HUDEP-2 (cell line): ENCODE measurements at regions not wholly inside any gene's neighbourhood (a gene's known extent, or its start where the extent isn't known, plus 50 kb on each side); places are given as distances from the start of the nearest gene placed in this dataset.

Source experiments
- DNase-seq, 76 experiments: peaks; one replicate each; lab custom pipeline; 2025; ENCODE audit not compliant: unreplicated experiment in 76 of 76; lab: John Stamatoyannopoulos, UW

DNA sequence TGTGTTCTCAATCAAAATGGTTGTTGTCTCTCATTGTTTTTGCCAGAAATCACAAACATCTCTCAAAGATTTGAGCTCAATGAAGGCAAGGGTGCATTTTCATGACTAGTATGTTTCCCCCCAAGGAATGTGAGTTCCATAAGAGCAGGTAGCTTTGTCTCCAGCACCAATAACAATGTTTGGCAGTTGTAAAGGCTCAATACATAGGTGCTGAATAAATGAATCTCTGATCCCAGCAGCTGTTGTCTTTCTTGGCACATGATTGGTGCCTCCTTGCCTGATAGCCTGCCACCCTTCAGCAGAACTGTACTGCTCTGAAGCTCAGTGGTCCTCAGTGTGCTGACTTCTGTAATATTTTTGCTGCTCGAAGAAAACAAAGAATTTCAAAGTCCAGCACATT is 103.1 kb upstream of the CDH11 start:
- no peak for DNase-seq

GRCh38 chr16:65224471-65224870 is 102.6 kb upstream of the CDH11 start:
- DNase-seq: no peak

- DNase-seq: no peak
Measured at GRCh38 chr16:65223335-65223734, 101.5 kb upstream of the CDH11 start.

- DNase-seq: no peak
Measured at GRCh38 chr16:65222536-65222935, 100.7 kb upstream of the CDH11 start.

- no peak for DNase-seq
Measured at GRCh38 chr16:65222049-65222448, 100.2 kb upstream of the CDH11 start.

DNA sequence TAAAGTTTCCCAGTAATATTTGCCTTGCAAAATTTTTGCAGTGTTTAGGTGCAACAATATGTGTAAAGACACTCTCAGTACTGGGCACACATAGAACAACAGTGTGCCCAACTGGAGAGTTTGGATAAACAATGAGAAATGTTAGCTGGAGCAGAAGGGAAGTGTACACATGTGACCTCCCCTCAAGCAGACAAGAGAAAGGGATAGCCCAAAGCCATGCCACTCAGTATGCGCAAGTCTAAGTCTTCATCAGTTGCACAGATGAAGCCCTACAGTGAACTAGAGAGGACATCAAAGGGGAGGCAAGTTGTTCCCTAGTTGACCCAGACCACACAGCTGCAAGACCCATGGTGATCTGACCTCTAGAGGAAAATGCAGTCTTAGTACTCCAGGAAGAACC is 97.9 kb upstream of the CDH11 start:
- DNase-seq: no peak

DNA sequence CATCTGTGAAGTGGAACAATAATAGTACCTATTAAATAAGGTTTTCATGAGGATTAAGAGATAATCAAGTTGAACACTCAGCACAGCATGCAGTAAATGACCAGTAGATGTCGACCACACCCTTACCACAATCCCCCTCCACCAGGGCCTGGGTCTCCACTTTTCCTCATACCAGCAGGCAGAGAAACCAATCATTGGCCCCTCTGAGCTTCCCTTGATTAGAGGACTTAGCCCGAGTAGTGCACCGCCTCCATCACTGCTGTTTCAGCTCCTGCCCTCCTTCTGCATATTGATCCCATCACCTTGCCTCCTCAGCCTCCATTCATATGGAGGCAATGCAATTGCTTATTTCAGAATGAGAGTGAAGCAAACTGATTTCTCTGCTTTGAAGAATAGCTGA is 96.5 kb upstream of the CDH11 start:
- no peak for DNase-seq

GRCh38 chr16:65213866-65214595 is 92.2 kb upstream of the CDH11 start:
- no peak for DNase-seq

DNA sequence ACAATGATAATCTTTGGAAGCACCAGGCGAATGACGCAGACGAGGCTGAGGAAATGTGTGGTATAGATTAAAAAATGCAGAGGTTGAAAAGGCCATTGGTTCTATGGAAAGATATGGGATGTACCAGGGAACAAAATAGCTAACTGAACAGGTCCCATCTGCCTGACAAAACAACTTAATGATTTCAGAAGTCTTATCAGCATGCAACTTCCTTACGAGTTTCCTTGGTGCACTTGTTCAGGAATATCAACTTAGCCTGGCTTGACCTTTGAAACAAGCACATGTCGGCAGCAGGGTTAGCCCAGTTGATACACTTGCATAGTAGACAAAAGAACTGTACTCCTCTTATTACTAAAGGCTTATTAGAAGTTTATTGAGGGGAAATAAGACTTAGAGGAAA is 90.9 kb upstream of the CDH11 start:
- DNase-seq: no peak

GRCh38 chr16:65212240-65212639 is 90.4 kb upstream of the CDH11 start:
- no peak for DNase-seq

DNA sequence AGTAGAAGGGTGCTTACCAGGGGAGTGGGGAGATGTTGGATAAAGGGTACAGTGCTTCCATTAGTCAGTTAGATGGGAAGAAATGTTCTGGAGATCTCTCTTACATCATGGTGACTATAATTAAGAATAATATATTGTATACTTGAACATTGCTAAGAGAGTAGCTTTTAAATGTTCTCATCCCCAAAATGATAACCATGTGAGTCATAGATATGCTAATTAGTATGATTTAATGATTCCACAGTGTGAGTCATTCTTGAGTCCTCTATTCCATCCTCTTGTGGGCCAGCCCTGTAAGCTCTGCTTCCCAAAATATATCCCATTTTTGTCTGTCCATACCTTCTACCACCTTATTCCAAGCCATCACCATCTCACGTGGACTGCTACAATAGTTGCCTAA is 80.6 kb upstream of the CDH11 start:
- no peak for DNase-seq

DNA sequence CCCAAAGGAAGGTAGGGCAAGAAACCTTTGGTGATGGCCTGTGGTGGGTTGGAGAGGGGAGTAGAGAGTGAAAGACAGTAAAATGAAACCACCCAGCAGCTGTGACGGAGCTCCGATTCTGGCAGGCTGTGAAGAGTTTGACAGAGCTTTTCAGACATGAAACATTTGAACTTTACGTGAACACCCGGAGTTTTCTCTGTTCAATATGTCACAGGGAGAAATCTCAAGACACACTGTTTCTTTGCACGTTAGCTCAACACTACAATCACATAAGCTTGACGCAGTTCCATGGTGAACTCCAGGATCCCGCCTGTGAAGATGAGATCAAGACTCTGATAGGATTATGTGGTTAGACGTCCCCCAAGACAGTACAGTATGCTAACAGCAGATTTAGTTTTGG is 79.6 kb upstream of the CDH11 start:
- no peak for DNase-seq

DNA sequence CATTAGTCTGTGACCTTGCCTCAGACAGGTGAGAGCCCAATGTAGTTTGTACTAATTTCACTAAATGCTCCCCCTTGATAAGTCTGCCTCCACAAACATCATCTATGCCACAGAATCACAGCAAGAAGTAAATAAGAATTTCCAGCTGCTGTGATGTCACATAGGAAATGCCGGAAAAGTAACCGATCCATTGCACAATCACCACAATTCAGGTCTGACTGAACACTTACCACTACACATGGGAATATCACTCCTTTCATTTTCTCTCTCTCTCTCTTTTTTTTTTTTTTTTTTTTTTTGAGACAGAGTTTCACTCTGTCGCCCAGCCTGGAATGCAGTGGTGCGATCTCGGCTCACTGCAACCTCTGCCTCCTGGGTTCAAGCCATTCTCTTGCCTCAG is 79.0 kb upstream of the CDH11 start:
- DNase-seq: no peak

DNA sequence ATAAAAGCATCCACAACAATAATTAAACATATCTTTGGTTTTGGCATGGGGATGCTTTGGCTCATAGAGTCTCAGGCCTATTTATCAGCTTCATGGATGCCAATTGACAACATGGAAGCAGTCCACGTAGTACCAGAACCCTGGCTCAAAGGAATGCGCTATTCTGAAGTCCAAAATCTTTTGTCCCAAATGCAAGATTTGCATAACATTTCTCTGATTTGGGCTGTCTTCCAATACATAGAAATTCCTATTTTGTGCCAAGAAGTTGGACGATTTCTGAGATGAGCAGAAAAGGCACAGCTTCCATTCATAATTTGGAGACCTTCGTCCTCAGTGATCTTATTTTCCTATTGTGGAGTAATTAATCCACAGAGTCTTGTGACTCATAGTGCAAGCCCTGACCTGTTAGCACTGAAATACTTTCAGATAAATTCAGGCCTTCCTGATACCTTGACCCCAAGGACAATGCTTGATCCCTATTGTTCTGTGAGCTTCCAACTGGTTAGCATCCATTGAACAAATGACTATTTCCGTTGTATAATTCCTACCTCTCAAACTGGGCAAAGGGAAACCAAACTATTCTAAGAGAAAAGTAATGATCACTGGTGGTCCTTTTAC is 78.4 kb upstream of the CDH11 start:
- no peak for DNase-seq

GRCh38 chr16:65196420-65197075 is 74.7 kb upstream of the CDH11 start:
- DNase-seq: no peak

GRCh38 chr16:65195998-65196397 is 74.1 kb upstream of the CDH11 start:
- DNase-seq: no peak

- DNase-seq: no peak
Measured at GRCh38 chr16:65185241-65185778, 63.4 kb upstream of the CDH11 start.

- no peak for DNase-seq
Measured at GRCh38 chr16:65181071-65181561, 59.3 kb upstream of the CDH11 start.

DNA sequence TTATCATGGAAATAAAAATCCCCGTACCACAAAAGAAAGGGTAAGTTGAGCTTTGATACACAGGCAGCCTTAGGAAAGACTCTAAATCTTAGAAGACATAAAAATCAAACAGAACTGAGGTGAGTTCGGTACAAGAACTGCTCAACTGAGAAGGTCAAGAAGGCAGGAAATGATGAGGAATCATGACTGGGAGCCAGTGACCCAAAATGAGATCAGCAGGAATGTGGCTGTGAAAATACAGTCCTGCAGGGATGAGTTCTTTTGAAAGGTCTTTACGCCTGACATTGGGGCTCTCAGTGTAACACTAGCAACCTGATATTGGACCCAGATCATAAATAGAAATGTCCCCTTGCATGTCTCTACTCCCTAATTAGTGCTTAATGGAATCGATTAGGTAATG is 56.3 kb upstream of the CDH11 start:
- DNase-seq: no peak

GRCh38 chr16:65176603-65177002 is 54.7 kb upstream of the CDH11 start:
- DNase-seq: no peak

GRCh38 chr16:65172356-65172755 is 50.5 kb upstream of the CDH11 start:
- DNase-seq: no peak
